Epithelial cell of prostate (primary cell): ENCODE measurements at regions not wholly inside any gene's neighbourhood (a gene's known extent, or its start where the extent isn't known, plus 50 kb on each side); places are given as distances from the start of the nearest gene placed in this dataset.

Experiments used
- DNase-seq: peaks from one replicate; pipeline ENCODE4 v3.0.0-alpha.2; 2011; ENCODE audit warnings: low read depth, low spot score
- H3K27ac ChIP-seq: fragments of 450-650 bp; 2 replicates; pipeline ENCODE4 v1.5.1; 2017; ENCODE audit warnings: mild to moderate bottlenecking

DNA sequence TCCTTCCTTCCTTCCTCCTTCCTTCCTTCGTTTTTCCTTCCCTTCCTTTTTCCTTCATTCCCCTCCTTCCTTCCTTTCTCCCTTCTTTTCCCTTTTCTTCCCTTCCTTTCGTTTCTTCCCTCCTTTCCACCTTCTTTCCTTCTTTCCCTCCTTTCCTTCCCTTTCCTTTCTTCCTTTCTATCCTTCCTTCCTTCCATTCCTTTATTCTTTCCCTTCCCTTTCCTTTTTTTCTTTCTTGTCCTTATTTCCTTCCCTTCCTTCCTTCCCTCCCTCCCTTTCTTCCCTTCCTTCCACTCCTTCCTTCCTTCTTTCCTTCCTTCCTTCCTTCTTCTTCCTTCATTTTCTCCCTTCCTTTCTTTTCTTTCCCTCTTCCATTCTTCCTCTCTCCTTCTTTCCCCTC is 394.6 kb downstream of the GABRB3 start:
- no peak overlapping the region for H3K27ac ChIP-seq
- DNase-seq: no peak

DNA sequence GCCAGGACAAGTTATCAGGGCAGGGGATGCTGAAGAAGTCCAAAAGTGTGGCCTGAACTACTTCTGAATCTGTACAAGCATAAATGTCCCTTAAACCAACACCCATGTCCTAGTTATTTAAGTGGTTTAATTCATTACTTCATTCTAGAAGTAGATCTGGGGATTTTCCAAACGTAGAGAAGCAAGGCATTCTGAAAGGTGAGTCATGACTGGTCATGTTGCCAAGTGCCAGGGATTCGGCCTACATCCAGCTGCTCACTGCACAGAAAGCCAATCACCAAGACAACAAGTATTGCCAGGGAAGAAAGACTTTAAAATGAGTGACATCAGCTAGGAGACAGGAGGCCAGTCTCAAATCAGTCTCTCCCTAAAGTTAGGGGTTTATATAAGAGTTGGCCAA is 396.6 kb downstream of the GABRB3 start:
- DNase-seq: no peak
- H3K27ac ChIP-seq: no peak overlapping the region

DNA sequence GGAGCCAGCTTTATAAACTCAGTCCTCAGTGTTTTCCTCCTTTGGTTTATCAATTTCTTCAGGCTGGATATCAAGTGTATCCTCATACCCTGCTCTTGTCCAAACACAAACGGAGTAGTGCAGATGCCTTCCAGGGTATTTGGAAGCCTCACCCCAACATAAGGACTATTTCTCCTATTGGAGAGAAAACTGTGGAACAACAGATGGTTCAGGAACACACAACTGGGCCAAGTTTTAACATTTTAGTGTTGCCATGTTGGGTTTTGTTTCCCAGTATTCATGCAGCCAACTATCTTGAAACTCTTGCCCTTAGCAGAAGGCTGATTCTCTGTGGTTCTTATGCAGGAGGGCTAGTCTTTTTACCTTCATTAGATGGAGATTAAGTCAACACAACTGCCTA is 398.1 kb downstream of the GABRB3 start:
- no peak for DNase-seq
- no peak overlapping the region for H3K27ac ChIP-seq

DNA sequence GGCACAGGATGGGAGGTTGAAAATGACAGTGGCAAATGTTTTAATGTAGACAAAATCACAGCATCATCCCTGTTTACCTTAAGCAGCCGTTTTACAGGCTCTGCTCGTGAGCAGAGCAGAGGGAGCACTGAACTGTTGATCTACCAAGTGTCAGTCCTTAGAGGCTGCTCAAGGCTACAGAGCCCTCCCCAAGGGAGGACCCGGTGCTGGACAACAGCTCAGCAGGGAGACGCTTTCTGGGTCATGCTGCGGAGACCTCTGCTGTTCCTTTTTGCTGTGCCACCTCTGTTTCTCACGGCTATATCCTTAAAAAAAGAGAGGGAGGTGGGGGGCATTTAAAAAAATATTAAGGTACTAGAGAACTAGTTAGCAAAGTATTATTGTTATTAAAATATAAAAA is 400.2 kb downstream of the GABRB3 start:
- H3K27ac ChIP-seq: no peak overlapping the region
- no peak for DNase-seq

DNA sequence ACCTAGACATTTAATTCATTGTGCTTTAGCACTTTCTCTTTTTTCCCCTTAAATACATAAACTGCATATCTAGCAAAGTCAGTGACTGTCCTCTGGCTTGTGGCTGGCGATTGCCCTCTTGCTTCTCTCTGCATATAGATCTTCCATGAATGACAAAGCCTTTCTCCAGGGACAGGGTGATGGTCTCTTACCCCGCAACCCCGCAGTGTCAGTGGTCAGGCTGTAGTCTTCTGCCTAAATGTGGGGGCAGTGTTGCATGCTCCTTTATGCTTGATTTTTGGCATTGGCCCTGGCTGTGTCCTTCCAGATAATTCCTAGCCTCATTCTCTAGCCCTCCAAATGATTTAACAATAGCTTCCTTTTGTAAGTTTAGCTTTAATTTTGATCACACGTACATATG is 407.8 kb downstream of the GABRB3 start:
- H3K27ac ChIP-seq: no peak overlapping the region
- no peak for DNase-seq

DNA sequence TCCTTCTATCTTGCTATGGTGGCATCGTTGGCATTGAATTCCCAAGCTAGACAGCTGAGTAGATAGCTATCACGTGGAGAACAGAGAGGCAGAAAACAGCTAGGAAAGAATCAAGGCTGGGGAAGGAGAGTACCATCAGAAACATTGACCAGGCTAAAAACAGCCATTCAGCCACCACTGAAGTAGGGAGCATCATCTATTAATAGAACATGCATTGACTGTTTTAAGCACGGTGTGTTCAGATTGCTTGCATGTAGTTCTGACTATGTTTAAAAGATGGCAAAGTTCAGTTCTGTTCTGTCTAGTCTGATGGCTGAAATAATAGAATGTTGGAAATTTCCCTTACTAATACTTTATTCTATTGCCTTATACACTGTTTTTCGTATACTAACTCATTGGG is 413.0 kb downstream of the GABRB3 start:
- no peak for DNase-seq

DNA sequence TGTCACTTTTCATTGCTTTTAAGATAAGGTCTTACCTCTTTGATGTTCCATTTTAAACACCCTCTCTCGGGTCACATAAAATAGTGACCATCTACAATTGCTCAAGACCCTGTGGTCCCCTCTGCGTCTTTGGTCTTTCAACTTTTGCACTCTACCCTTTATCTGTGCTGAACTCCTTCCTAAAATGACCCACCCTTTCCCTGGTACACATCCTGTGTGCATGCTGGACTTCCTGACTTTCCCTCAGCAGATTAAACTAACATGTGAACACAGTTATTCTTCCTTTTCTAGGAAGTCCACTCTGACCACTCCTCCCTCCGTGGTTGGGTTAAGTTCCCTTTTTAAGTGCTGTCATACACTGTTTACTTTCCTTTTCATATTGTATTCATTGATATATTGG is 414.2 kb downstream of the GABRB3 start:
- DNase-seq: no peak

More for the DNA sequence above, 413.0 kb downstream of the GABRB3 start:
- no peak overlapping the region for H3K27ac ChIP-seq

DNA sequence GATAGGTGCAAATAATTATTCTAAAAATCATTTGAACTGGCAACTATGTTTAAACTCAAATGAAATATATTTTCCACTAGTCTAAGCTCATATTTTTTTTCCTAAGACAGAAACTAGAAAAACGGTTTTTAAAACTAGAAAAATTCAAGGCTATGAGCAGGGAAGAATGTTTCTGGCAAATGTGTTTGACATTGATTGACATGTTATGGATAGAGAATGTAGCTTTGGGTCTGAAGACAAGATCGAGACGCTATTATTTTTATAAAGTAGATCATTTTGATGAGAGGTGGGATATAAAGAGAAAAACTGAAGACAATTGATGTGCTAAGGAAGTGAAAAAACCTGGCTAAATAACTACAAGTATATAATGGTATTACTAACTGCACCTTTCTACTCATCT is 415.2 kb downstream of the GABRB3 start:
- H3K27ac ChIP-seq: no peak overlapping the region
- no peak for DNase-seq

More for the DNA sequence above, 414.2 kb downstream of the GABRB3 start:
- H3K27ac ChIP-seq: no peak overlapping the region

DNA sequence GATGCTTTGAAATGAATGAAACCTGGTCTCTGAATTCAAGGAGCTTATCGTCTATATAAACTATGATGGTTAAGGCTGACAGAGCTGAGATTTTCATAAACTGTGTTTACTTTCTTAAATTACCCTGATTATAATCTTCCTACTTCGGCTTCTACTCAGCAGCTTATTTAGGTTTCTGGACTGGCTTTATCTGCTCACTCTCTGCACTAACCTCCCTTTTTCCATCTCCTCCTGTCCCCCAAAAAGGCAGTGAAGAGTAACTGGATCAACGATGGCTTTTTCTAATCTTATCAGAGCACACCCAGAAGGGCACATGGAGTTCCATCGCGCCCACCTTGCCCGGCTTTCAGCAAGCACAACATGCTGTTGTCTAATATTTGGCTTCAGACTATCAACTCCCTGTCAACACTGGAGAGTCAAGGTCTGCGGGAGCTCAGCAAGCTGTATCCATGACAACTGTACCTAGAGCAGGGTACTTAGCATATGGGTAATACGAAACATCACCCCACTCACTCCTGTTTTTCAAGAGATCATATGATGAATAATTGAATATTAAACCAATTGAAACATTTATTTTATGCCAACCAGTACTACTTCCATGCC is 417.3 kb downstream of the GABRB3 start:
- no peak for DNase-seq
- H3K27ac ChIP-seq: no peak overlapping the region

DNA sequence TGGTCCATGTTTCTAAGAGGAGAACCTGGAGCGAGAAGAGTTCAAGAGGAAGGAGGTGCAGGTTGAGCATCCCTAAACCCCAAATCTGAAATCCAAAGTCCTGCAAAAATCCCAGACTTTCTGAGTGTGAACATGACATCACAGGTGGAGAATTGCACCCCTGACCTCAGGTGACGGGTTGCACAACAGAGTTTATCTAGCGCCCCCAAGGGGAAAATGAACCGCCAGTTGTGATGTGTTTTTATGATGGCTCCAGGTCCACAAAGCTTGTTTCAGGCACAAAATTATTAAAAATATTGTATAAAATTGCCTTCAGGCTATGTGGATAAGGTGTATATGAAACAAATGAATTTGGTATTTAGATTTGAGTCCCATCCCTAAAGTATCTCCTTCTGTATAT is 420.0 kb downstream of the GABRB3 start:
- no peak for DNase-seq
- no peak overlapping the region for H3K27ac ChIP-seq

DNA sequence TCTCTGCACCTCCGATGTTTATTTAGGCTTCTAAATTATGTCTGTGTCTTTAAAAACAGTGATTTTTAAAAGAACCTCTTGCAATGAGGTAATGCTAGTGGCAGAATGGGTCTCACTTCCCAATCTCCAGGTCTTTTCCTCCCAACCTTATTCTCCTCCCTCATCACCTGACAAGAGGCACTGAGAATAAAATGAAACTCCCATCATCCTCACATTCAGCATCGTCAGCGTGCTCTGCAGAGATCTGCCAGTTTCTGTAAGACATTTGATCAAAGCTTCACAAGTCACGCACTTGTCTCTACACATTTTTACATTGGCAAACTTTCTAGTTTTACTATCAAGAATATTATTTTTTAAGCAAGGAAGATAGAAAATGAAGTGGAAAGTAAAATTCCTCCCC is 420.5 kb downstream of the GABRB3 start:
- DNase-seq: no peak
- no peak overlapping the region for H3K27ac ChIP-seq

DNA sequence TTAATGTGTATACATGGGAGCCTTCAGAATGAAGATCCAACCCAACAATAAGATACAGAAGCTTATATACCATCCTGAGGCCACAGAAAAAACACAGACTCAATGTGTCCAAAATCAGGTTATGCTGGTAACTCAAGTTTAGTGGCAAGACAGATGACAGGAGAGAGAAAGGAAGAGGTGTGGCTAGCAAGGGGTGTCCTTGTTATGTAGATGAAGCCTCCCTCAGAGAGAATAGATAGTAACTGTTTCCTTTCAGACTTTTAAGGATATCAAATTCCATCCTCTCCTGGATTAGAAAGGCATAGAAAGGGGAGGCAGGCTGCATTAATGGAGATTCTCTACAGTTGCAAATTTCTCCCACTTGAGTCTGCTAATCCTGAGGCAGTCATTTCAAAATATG is 447.4 kb downstream of the GABRB3 start:
- H3K27ac ChIP-seq: no peak overlapping the region
- DNase-seq: no peak

DNA sequence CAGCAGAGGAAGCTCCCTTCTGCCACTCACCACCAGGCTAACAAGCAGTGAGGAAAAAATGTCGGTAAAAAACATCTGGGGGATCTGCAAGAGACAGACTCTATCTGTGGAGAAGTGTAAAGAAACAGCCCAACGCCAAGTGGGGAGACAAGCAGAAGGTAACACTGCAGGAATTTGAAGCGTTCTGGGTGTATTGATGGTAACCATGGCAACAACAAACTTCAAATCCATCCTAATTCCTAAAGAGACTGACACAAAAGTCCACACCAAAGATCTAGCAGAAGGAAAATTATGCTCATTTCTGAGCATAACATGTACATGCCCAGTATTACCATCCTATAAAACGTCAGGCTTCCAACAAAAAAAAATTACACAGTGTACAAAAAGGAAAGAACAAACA is 449.3 kb downstream of the GABRB3 start:
- H3K27ac ChIP-seq: no peak overlapping the region
- DNase-seq: no peak

DNA sequence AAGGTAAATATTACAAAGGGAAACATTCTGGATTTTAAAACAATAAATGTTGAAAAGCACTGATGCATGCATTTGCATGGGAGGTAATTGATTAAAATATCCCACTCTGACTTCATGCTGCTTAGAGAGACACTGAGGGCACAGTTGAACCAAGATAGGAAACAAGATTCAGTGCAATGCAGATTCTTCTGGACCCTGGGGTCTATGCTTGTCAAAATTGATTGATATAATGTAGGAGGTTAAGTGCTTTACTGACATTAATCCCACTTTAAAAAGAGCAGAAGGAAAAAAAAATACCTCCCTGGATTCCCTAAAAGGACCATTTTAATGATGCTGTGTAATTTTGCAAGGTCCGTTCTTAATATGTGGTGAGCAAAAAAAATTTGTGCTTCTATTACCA is 454.2 kb downstream of the GABRB3 start:
- DNase-seq: no peak
- H3K27ac ChIP-seq: no peak overlapping the region

DNA sequence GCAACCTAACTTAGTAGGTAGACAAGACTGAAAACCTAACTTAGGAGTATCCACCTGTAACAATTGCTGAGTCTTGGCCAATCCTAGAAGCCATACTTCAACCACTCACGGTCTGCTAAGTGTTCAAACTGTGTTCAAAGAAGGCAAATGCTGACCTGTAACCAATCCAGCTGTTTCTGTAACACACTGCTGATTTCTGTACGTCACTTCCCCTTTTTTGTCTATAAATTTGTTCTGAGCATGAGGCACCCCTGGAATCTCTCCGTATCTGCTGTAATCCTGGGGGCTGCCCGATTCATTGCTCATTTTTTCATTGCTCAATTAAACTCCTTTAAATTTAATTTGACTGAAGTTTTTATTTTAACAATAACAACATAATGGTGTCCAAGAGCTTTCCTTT is 451.4 kb upstream of the ATP10A start:
- DNase-seq: no peak
- H3K27ac ChIP-seq: no peak overlapping the region

DNA sequence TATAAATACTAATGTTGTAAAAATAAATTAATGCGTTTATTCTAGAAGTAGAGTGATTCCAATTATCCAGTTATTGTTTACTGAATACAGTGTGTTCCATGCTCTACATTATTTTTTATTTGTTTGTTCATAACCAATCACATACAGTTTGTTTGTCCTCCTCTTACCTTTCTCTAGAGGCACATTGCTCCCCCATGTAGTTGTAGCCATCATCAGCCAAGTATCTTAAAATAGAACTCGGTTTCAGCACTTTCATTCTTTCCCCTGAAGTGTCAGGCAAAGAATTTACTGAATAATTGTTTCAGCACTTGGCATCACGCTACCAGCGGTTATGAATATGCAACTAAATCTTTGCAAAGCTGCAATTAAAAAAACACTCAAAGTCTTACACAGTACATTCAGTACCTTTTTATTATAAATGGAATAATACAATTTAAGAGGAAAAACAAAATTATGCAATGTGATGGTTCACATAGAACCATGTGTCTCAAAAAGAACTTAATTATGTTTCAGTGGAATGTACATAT is 448.6 kb upstream of the ATP10A start:
- H3K27ac ChIP-seq: no peak overlapping the region
- no peak for DNase-seq

DNA sequence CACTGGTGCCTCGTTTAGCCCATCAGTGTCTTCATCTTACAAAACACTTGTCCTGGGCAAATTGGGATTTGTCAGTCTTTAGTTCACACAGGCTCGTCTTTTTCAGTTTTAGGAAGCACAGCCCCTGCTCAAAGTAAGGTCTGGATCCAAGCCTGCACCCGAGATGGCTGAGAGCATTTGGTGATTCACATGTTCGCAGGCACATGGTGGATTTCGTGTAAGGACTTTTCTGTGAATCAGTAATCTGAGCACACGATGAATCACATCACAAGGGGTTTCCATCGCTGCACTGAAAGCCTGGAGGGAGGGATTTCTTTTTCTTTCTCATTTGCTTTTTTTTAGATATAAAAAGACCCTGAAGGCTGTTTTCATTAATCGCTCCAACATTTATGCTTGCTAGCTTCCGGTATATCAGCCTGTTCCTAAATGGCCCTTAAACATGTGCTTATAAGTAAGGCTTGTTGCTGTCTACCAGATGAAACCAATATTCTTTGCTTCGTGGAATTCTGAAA is 435.6 kb upstream of the ATP10A start:
- no peak overlapping the region for H3K27ac ChIP-seq
- DNase-seq: no peak

DNA sequence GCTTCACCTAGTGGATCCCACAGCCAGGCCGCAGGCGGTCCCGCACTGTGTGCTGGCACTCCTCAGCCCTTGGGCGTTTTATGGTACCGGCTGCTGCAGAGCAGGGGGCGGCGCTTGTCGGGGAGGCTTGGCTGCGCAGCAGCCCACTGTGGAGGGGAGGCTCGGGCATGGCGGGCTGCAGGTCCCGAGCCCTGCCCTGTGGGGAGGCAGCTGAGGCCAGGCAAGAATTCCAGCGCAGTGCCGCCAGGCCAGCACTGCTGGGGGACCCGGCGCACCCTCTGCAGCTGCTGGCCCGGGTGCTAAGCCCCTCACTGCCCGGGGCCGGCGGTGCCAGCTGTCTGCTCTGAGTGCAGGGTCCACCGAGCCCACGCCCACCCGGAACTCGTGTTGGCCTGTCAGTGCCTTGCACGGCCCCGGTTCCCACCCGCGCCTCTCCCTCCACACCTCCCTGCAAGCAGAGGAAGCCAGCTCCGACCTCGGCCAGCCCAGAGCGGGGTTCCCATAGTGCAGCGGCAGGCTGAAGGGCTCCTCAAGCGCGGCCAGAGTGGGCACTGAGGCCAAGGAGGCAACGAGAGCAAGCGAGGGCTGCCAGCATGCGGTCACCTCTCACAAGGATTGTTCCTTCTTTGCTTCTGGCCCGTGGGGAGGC is 435.0 kb upstream of the ATP10A start:
- H3K27ac ChIP-seq: no peak overlapping the region

DNA sequence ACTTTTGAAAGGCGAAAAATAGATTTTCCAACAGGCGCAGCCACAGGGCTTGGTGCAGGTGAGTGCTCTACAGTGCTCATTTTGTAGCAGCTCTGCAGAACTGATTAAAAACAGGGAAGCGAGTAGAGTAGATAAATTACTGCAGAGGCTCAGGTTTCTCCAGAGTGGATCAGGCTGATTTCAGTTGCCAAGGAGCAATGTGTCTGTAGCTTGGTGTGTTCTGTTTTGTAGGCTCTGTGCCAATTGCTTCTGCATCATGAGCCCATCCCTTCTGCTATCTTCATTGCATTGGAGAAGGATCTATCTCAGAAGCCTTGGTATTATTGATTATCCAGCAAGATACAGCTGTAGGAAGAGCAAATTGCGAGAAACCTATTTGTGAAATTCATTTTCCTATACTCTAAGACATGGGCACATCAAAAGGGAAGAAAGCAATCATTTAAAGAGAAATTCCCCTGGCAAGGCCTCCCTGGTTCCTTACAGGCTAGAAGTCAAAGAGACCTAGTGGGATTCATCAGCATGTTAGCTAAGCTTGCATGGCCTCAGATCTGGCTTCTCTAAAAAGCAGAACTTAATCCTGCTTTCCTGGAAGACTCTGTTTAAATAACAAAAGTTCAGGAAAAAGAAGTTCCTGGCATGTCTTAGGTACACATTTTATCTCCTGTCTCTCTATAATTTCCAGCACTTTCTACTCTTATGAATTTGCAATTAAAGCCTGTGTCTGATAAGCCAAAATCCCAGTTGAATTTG is 432.4 kb upstream of the ATP10A start:
- H3K27ac ChIP-seq: no peak overlapping the region
- DNase-seq: no peak

More for the DNA sequence above, 435.0 kb upstream of the ATP10A start:
- DNase-seq: no peak

DNA sequence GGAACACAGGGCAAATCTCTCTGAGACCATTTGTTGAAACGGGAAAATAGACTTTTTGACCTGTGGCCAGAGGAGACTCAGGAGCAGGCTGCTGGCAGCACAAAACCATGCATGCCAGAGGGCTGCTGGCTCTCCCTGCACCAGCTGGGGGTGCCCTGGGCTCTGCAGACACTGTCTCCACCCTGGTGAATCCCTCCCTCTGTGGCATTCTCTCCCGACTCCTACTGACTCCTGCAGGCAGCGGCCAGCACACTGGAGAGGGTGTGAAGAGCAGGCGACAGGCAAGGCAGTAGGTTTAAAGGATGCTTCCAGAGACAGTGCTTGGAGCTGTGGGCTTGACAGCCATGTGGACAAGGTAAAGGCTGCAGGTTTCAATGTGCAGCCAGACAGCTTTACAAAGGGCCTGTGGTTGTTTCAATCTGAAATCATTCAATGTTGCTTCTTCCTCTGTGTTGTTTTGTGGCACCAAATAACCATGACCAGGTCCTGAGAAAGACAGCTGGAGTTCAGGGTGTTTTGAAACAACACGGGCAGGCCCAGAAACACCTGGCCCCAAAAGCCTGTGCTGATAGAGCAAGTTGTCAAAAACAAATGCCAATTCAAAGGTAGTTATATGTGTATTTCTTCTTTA is 431.0 kb upstream of the ATP10A start:
- no peak overlapping the region for H3K27ac ChIP-seq
- no peak for DNase-seq

DNA sequence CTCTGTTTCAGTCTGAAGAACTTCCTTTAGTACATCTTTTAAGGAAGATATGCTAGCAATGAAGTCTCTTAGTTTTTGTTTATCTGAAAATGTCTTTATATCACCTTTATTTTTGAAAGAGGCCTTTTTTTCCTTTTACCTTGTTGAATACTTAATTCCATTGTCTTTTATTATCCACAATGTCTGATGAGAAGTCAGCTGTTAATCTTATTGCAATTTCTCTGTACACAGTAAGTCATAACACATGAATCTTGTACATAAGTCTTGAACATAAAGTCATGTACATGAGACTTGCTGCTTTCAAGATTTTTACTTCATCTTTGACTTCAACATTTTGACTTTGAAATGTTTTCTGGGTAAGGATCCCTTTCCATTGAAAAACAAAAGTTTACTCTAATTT is 424.3 kb upstream of the ATP10A start:
- DNase-seq: no peak
- no peak overlapping the region for H3K27ac ChIP-seq
